Endodermal cell (in vitro differentiated cells): ENCODE measurements at regions not wholly inside any gene's neighbourhood (a gene's known extent, or its start where the extent isn't known, plus 50 kb on each side); places are given as distances from the start of the nearest gene placed in this dataset.

ENCODE experiments used
- DNase-seq: peaks from one replicate; pipeline ENCODE4 v3.0.0-alpha.2; 2017
- H3K27ac ChIP-seq: 2 replicates; pipeline ENCODE4 v1.5.1; 2013; ENCODE audit warnings: mild to moderate bottlenecking, low read depth, low read length, moderate library complexity
- H3K27me3 ChIP-seq: 2 replicates; pipeline ENCODE4 v1.6.1; 2013; ENCODE audit warnings: mild to moderate bottlenecking, low read length, moderate library complexity; ENCODE audit not compliant: insufficient read depth, control insufficient read depth, poor library complexity, severe bottlenecking
- H3K36me3 ChIP-seq: 2 replicates; pipeline ENCODE4 v1.7.0; 2013; ENCODE audit warnings: mild to moderate bottlenecking, low read length, moderate library complexity; ENCODE audit not compliant: control insufficient read depth, insufficient read depth
- H3K4me1 ChIP-seq: one replicate; pipeline ENCODE4 v1.7.0; 2013; ENCODE audit warnings: low read length; ENCODE audit not compliant: control insufficient read depth, insufficient read depth
- H3K4me3 ChIP-seq: 2 replicates; pipeline ENCODE4 v1.5.1; 2013; ENCODE audit warnings: mild to moderate bottlenecking, low read length, moderate library complexity
- H3K9ac ChIP-seq: 2 replicates; pipeline ENCODE4 v1.6.1; 2013; ENCODE audit warnings: mild to moderate bottlenecking, low read length, moderate library complexity; ENCODE audit not compliant: poor library complexity, severe bottlenecking; ENCODE audit errors: extremely low read depth
- H3K9me3 ChIP-seq: 2 replicates; pipeline ENCODE4 v1.6.1; 2013; ENCODE audit warnings: mild to moderate bottlenecking, low read length, moderate library complexity; ENCODE audit not compliant: control insufficient read depth
- H3K27ac Mint-ChIP-seq: 2 replicates; pipeline ENCODE4 v1.8.0; 2020; ENCODE audit warnings: mixed read lengths
- H3K27me3 Mint-ChIP-seq: 2 replicates; pipeline ENCODE4 v1.8.0; 2021; ENCODE audit warnings: mild to moderate bottlenecking, mixed read lengths; ENCODE audit not compliant: insufficient read depth
- H3K36me3 Mint-ChIP-seq: 2 replicates; pipeline ENCODE4 v1.8.0; 2020; ENCODE audit warnings: low read depth, mixed read lengths
- H3K4me1 Mint-ChIP-seq: 2 replicates; pipeline ENCODE4 v1.8.0; 2020; ENCODE audit warnings: mixed read lengths
- H3K4me3 Mint-ChIP-seq: 2 replicates; pipeline ENCODE4 v1.8.0; 2020; ENCODE audit warnings: mild to moderate bottlenecking, moderate library complexity, mixed read lengths
- H3K9me3 Mint-ChIP-seq: 2 replicates; pipeline ENCODE4 v1.8.0; 2020; ENCODE audit warnings: mild to moderate bottlenecking, mixed read lengths
- CTCF ChIP-seq: fragments of 200-600 bp; sonication (generic); conservative IDR thresholded peaks from 2 replicates; pipeline ENCODE4 v1.5.0; 2021; ENCODE audit warnings: antibody characterized with exemption, mild to moderate bottlenecking
- WGBS, 2 experiments: methylation state at CpG; one replicate each; pipeline versions ENCODE4 v1.1.5 to v1.1.7; 2013; ENCODE audit warnings: missing lambda C conversion rate in 2 of 2, mixed read lengths in 1 of 2; ENCODE audit not compliant: insufficient coverage in 1 of 2, insufficient read length in 1 of 2; 5-methylcytosine and 5-hydroxymethylcytosine counted together

GRCh38 chr11:98566978-98567377 lies 453.8 kb upstream of the CNTN5 start:
- Histone ChIP-seq H3K27me3 (no peaks in the 10 kb centered on the region), H3K27ac (no peak overlapping the region), H3K4me1 (no peaks in the 10 kb centered on the region), H3K9me3 (no peaks in the 10 kb centered on the region), H3K9ac (no peak overlapping the region), H3K36me3 (no peaks in the 10 kb centered on the region), H3K4me3 (no peak overlapping the region)
- no peak overlapping the region for H3K4me3 Mint-ChIP-seq
- H3K27me3 Mint-ChIP-seq: no peaks in the 10 kb centered on the region
- no peak overlapping the region for H3K27ac Mint-ChIP-seq
- H3K4me1 Mint-ChIP-seq: no peaks in the 10 kb centered on the region
- no peak for DNase-seq
- WGBS, 2 experiments: 96 to 99% methylated on average over 20 to 25 of the region's 25 CpGs
- no peak for TF ChIP-seq CTCF
- no peaks in the 10 kb centered on the region for H3K36me3 Mint-ChIP-seq
- H3K9me3 Mint-ChIP-seq: no peaks in the 10 kb centered on the region

- Mint-ChIP-seq H3K36me3 (no peaks in the 10 kb centered on the region), H3K27me3 (no peaks in the 10 kb centered on the region), H3K9me3 (no peaks in the 10 kb centered on the region), H3K4me1 (no peaks in the 10 kb centered on the region), H3K4me3 (no peak overlapping the region), H3K27ac (no peak overlapping the region)
- no peak for DNase-seq
- TF ChIP-seq CTCF: no peak
- 79 to 87% methylated on average over 2 of the region's 2 CpGs for WGBS, 2 experiments
- no peaks in the 10 kb centered on the region for H3K4me1 ChIP-seq
- H3K36me3 ChIP-seq: no peaks in the 10 kb centered on the region
- no peak overlapping the region for H3K9ac ChIP-seq
- no peaks in the 10 kb centered on the region for H3K27me3 ChIP-seq
- no peaks in the 10 kb centered on the region for H3K9me3 ChIP-seq
- no peak overlapping the region for H3K4me3 ChIP-seq
- no peak overlapping the region for H3K27ac ChIP-seq
Observed at GRCh38 chr11:98568013-98568412, 452.7 kb upstream of the CNTN5 start.

GRCh38 chr11:98572941-98573340 lies 447.8 kb upstream of the CNTN5 start:
- WGBS, 2 experiments: 85 to 100% methylated on average over 1 of the region's 1 CpG
- no peaks in the 10 kb centered on the region for H3K27me3 ChIP-seq
- no peaks in the 10 kb centered on the region for H3K9me3 Mint-ChIP-seq

More at GRCh38 chr11:98572941-98573340, 447.8 kb upstream of the CNTN5 start:
- no peak for TF ChIP-seq CTCF
- Mint-ChIP-seq H3K27me3 (no peaks in the 10 kb centered on the region), H3K4me1 (peaks cover 4% of the 10 kb centered on the region), H3K4me3 (no peak overlapping the region), H3K36me3 (no peaks in the 10 kb centered on the region), H3K27ac (no peak overlapping the region)
- peaks cover 4% of the 10 kb centered on the region for H3K4me1 ChIP-seq
- no peak overlapping the region for H3K4me3 ChIP-seq
- no peak for DNase-seq
- H3K9me3 ChIP-seq: no peaks in the 10 kb centered on the region
- no peak overlapping the region for H3K27ac ChIP-seq
- no peaks in the 10 kb centered on the region for H3K36me3 ChIP-seq
- H3K9ac ChIP-seq: no peak overlapping the region
